ENCODE measurements at regions not wholly inside any gene's neighbourhood (a gene's known extent, or its start where the extent isn't known, plus 50 kb on each side); places are given as distances from the start of the nearest gene placed in this dataset.

GRCh38 chr2:157150747-157151146 lies 106.8 kb upstream of the GALNT5 start:
- no peak overlapping the region for H3K4me3 ChIP-seq (ENCODE audit: low read depth, low read length)
- DNase-seq, result no peak
- ChIA-PET CTCF (no interaction called here), POLR2A (no interaction called here)
- TF ChIP-seq CTCF (IDR thresholded peaks at IDR 0.05; ENCODE audit: insufficient read depth in 1 of 2, low read depth in 1 of 2, low read length in 1 of 2, severe bottlenecking in 1 of 2, unreplicated experiment in 1 of 2), result no peak
- H3K9me3 ChIP-seq, result no peaks in the 10 kb centered on the region
- Mint-ChIP-seq H3K4me3 (ENCODE audit: unreplicated experiment) (no peak overlapping the region), H3K9me3 (ENCODE audit: unreplicated experiment) (no peaks in the 10 kb centered on the region), H3K27me3 (ENCODE audit: insufficient read depth, unreplicated experiment) (no peaks in the 10 kb centered on the region), H3K4me1 (ENCODE audit: low read depth, unreplicated experiment) (peaks cover 15% of the 10 kb centered on the region), H3K27ac (ENCODE audit: unreplicated experiment) (no peak overlapping the region), H3K36me3 (ENCODE audit: insufficient read depth, unreplicated experiment) (no peaks in the 10 kb centered on the region)
- no peaks in the 10 kb centered on the region for H3K27me3 ChIP-seq (replicated peaks; ENCODE audit: control insufficient read depth, insufficient read depth, low read length)
- BruUV-seq (replicated peaks), result no TSS peak
- no peaks in the 10 kb centered on the region for H3K36me3 ChIP-seq (ENCODE audit: control insufficient read depth, insufficient read depth, low read length)
- intact Hi-C loops (cut with micrococcal nuclease; ENCODE audit: unreplicated experiment), result no loop called here
- H3K4me1 ChIP-seq, result peaks cover 18% of the 10 kb centered on the region

GRCh38 chr2:157152362-157152761 lies 105.1 kb upstream of the GALNT5 start:
- H3K4me3 ChIP-seq (ENCODE audit: low read depth, low read length), result no peak overlapping the region
- no peak for TF ChIP-seq CTCF (IDR thresholded peaks at IDR 0.05; ENCODE audit: insufficient read depth in 1 of 2, low read depth in 1 of 2, low read length in 1 of 2, severe bottlenecking in 1 of 2, unreplicated experiment in 1 of 2)
- no peaks in the 10 kb centered on the region for H3K27me3 Mint-ChIP-seq (ENCODE audit: insufficient read depth, unreplicated experiment)
- H3K4me1 Mint-ChIP-seq (ENCODE audit: low read depth, unreplicated experiment), result peaks cover 15% of the 10 kb centered on the region
- H3K4me3 Mint-ChIP-seq (ENCODE audit: unreplicated experiment), result peak overlapping the region; percentile 17
- peaks cover 18% of the 10 kb centered on the region for H3K4me1 ChIP-seq
- no peaks in the 10 kb centered on the region for H3K36me3 ChIP-seq (ENCODE audit: control insufficient read depth, insufficient read depth, low read length)
- no TSS peak for BruUV-seq (replicated peaks)
- ChIA-PET POLR2A (no interaction called here), CTCF (no interaction called here)
- intact Hi-C loops (cut with micrococcal nuclease; ENCODE audit: unreplicated experiment), result no loop called here
- H3K36me3 Mint-ChIP-seq (ENCODE audit: insufficient read depth, unreplicated experiment), result no peaks in the 10 kb centered on the region
- DNase-seq, result peak in 1 of 2 experiments; percentile 48
- H3K27me3 ChIP-seq (replicated peaks; ENCODE audit: control insufficient read depth, insufficient read depth, low read length), result no peaks in the 10 kb centered on the region
- H3K9me3 Mint-ChIP-seq (ENCODE audit: unreplicated experiment), result no peaks in the 10 kb centered on the region
- no peaks in the 10 kb centered on the region for H3K9me3 ChIP-seq
- H3K27ac Mint-ChIP-seq (ENCODE audit: unreplicated experiment), result no peak overlapping the region

GRCh38 chr2:157155992-157156391 lies 101.5 kb upstream of the GALNT5 start:
- no peaks in the 10 kb centered on the region for H3K9me3 Mint-ChIP-seq (ENCODE audit: unreplicated experiment)
- no peak for TF ChIP-seq CTCF (IDR thresholded peaks at IDR 0.05; ENCODE audit: insufficient read depth in 1 of 2, low read depth in 1 of 2, low read length in 1 of 2, severe bottlenecking in 1 of 2, unreplicated experiment in 1 of 2)
- DNase-seq, result no peak
- no peaks in the 10 kb centered on the region for H3K36me3 Mint-ChIP-seq (ENCODE audit: insufficient read depth, unreplicated experiment)
- H3K36me3 ChIP-seq (ENCODE audit: control insufficient read depth, insufficient read depth, low read length), result no peaks in the 10 kb centered on the region
- intact Hi-C loops (cut with micrococcal nuclease; ENCODE audit: unreplicated experiment), result no loop called here
- H3K4me3 Mint-ChIP-seq (ENCODE audit: unreplicated experiment), result no peak overlapping the region
- H3K4me3 ChIP-seq (ENCODE audit: low read depth, low read length), result no peak overlapping the region
- no peaks in the 10 kb centered on the region for H3K9me3 ChIP-seq
- no peaks in the 10 kb centered on the region for H3K27me3 ChIP-seq (replicated peaks; ENCODE audit: control insufficient read depth, insufficient read depth, low read length)
- peaks cover 6% of the 10 kb centered on the region for H3K27me3 Mint-ChIP-seq (ENCODE audit: insufficient read depth, unreplicated experiment)
- H3K4me1 ChIP-seq, result peaks cover 13% of the 10 kb centered on the region
- no TSS peak for BruUV-seq (replicated peaks)
- H3K4me1 Mint-ChIP-seq (ENCODE audit: low read depth, unreplicated experiment), result peaks cover 15% of the 10 kb centered on the region
- CTCF ChIA-PET, result no interaction called here
- POLR2A ChIA-PET, result no interaction called here
- H3K27ac Mint-ChIP-seq (ENCODE audit: unreplicated experiment), result no peak overlapping the region

All from Caco-2 (cell line).